GM21717 (cell line): ENCODE measurements at regions not wholly inside any gene's neighbourhood (a gene's known extent, or its start where the extent isn't known, plus 50 kb on each side); places are given as distances from the start of the nearest gene placed in this dataset.
"Not testable (repeated sequence)": the region's sequence is repeated elsewhere in the genome, so short reads cannot be mapped to it uniquely, and the experiment has no call there.

ENCODE experiments used
- ATAC-seq: cut with Tn5 transposase; IDR thresholded peaks from one replicate; pipeline ENCODE4 v1.9.1; 2021; ENCODE audit warnings: mild to moderate bottlenecking, moderate library complexity; ENCODE audit not compliant: unreplicated experiment

DNA sequence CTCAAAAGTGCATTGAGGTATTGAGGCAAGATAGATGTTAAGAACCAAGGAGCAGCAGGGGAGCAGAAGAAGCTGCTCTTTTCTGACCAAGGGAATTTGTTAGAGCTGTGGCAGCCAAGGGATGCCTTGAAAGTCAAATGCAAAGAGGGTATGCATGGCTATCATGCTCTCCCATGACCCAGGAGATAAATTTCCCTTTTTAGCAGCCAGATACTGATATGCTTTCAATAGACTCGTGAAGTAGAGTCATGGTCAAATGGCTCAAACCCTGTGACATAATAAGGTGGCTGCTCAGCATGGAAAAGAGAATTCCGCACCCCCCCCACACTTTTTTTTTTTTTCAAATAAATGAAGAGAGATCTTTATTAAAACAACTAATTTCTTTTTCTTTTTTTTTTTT lies 180.9 kb upstream of the ACTBL2 start:
- ATAC-seq, result no peak

DNA sequence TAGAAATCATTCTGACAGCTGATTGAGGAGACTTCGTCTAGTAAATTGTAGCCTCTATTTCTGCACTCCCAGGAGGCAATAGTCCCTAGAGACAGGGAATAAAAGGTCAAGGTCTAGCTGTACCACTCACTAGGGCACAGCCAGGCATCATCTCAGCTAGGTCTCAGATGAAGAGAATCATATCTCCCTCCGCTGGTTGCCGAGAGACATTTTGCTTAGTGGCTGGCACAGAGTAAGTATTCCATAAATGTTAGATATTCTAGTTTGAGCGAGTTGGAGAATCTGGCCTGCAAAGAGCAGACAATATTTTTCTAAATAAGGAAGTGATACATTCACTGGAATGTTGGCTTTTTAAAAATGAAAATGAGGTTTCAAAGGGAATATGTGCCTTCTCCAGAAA lies 180.4 kb upstream of the ACTBL2 start:
- no peak for ATAC-seq

- no peak for ATAC-seq
Measured at GRCh38 chr5:57659886-57660285, 177.3 kb upstream of the ACTBL2 start.

DNA sequence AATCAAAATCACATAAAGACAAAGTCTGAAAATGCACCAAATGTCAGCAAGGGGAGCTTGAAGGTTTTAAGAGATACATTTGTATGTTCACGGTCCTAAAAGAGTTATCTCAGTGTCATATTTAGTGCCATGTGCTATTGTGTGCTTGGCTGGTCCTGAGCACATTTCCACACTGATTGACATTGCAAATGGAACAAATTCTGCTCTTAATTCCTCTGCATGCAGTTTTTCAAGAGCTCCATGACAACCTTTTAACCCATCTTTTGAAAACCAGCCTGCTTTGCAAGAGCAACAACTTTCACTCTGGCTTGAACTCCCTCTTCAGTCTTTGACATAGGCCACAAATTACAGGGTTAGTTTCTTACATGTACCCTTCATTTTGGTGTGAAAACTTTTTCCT lies 175.4 kb upstream of the ACTBL2 start:
- no peak for ATAC-seq

DNA sequence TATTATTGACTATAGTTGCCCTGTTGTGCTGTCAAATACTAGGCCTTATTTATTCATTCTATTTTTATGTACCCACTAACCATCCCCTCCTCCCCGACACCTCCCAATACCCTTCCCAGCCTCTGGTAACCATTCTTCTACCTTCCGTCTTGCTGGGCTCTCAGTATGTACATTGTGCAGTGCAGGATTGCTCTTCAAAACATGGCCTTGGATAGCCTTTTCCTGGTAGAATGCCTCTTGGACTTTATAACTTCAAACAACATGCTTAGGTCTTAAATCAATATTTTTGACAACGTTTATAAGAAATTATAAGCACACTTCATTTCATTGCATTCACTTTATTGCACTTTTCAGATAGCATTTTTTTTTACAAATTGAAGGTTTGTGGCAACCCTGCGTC lies 172.6 kb upstream of the ACTBL2 start:
- ATAC-seq, result no peak

DNA sequence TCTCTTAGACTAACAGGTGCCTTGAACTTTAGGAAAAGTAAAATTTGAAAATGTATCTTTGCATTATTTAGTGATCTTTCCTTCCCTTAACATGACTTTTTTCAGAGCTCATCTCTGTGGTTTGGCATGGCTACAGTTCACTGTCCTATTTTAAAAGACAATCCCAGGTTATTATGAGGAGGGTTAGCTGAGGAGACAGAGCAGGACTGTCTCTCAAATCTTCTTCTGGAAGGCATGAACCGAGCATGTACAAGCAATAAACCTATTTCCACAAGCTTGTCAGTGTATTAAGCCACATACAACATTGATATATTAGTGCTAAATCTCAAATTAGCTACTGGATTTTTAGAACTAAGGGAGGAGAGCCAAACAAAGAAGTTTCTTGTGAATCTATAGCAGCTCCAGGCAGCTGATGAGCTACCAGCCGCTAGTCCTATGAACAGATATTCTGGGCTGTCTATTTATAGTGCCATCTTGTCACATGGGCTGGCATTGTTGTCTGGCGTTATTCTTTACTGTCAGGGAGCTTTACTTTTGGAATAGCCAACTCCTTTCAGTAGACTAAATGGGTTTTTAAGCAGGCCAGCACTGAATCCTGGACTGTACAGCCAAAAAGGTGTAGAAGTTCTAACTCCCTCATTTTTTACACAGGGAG lies 171.2 kb upstream of the ACTBL2 start:
- no peak for ATAC-seq

DNA sequence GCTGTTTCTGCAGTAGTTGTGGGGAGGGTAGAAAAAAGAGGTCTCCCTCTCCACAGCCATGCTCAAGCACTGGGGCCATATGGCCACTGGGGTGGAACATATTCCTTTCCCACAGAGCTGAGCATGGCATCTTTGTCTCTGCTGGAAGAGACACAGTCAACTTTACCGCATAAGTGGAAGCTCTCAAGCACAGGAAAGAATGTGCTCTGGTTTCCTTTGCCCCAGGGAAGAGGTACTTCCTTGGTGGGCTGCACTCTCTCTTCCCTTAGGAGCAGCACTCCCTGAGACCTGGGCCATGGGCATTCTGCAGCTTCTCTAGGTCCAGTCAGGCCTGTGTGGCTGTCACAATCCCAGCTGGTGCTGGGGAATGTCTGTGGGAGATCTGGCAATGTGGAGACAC lies 168.5 kb upstream of the ACTBL2 start:
- ATAC-seq, result no peak

DNA sequence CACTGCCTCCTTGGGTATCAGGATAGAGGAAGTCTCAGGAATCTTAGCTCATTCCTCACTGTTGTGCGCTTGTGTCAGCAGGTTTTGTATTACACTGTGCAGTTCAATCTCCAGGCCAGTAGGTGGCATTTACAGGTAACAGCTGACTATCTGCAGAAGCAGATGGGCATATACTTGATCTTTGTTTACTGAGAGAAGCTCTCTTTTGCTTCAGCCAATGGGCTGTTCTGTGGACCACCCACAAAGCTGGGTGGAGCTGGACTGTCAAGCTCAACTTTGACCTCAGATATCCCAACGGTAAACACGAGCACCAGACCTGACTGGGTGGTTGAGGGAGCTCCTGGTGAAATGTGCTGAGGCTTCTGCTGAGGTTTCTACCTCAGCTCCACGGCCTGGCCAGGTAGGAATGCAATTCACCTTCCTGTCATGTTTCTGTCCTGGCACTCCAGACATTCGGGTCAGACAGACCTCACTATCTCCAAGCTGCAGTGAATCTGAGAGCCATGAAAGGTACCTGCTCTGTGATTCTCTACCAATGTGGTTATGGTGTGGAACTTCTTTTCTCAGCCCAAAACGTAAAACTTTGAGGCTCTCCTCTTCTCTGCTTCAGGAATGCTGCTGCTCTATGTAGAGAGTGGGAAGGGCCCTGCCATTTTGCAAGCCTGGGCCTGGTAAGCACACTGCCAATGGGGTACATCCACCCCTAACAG lies 167.9 kb upstream of the ACTBL2 start:
- peak; percentile 92 for ATAC-seq

- ATAC-seq, result no peak
Measured at GRCh38 chr5:57642698-57643097, 160.1 kb upstream of the ACTBL2 start.

GRCh38 chr5:57642066-57642465 lies 159.5 kb upstream of the ACTBL2 start:
- no peak for ATAC-seq

- no peak for ATAC-seq
Measured at GRCh38 chr5:57635146-57635777, 152.7 kb upstream of the ACTBL2 start.

DNA sequence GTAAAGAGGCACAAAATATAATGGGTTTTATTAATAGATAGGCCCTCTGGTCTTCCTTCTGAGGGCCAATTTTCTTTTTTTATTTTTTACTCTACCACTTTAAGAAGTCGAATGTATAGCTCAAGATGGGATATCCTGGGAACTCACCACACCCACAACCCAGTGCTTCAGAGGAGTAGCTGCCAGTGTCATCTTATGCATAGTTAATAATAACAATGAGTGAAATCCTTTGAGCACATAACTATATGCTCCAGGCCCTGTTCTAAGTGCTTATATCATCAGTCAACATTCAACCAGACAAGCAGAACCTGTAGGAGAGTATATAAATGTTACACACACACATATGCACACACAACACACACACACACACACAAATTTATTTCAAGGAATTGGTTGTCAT lies 150.3 kb upstream of the ACTBL2 start:
- no peak for ATAC-seq

- ATAC-seq, result not testable (repeated sequence)
Measured at GRCh38 chr5:57631139-57631538, 148.5 kb upstream of the ACTBL2 start.

DNA sequence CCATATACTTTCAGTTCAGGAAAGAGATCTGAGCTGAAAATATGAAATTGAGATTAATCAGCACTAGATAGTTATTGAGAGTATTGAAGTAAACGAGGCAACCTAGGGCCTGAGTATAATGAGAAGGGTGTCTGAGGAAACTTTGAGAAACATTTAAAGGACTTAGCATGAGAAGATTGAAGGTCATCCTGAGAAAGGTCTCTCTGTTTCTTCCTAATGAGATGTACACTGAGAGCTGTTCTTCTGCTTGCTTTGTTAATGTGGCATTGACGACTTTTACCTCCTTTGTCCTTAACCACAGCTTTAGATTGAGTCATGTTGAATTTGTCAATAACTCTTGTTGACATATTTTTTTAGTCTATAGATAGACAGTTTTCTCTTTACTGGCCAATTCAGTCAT lies 145.1 kb upstream of the ACTBL2 start:
- ATAC-seq, result no peak

- no peak for ATAC-seq
Measured at GRCh38 chr5:57626703-57627102, 144.1 kb upstream of the ACTBL2 start.

GRCh38 chr5:57621624-57622023 lies 139.0 kb upstream of the ACTBL2 start:
- no peak for ATAC-seq

- ATAC-seq, result no peak
Measured at GRCh38 chr5:57618767-57619381, 136.3 kb upstream of the ACTBL2 start.

DNA sequence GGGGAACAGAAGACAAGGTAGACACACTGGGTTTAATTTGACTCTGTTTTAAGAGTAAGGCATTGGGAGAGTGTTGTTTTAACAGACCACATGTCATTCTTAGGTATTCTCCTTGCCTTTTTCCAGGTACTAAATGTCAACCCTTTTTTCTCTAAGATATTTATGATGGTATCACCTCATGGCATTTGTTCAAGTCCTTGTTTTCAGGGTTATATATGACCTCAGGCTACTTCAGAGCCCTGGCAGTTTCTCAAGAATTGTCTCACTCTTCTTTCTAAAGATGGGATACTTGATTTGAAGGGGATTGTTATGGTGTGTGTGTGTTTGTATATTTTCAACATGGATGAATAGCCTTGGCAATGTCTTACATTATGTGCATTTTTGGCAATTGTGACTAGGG lies 131.1 kb upstream of the ACTBL2 start:
- ATAC-seq, result no peak

DNA sequence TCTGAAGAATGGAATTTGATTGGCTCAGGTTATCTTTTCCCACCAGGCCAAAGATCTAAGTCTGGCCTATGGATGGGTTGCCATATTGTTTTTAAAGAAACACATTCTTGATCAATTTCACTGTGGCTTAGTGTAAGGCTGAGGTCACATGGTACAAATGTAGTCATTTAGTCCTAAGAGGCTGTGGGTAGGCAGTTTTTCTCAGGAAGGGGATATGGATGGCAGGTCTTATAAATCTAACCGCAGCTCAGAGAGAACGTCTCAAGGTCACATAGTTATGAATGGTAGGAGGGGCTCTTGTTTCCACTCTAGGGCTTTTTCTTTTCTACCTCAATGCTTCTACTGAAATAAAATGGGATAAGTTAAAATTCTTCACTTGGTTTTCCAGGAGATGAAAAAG lies 128.6 kb upstream of the ACTBL2 start:
- no peak for ATAC-seq

DNA sequence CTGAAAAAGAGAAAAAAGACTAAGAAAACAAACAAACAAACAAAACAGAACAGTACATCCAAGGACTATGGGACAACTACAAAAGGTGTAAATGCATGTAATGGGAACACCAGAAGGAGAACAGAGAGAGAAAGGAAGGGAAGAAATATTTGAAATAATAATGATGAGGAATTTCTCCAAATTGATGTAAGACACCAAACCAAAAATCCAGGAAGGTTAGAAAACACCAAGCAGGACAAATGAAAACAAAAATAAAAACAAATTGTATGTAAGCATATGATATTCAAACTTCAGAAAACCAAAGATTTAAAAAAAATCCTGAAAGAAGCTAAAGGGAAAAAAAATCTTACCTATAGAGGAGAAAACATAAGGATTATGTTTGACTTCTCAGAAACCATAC lies 125.9 kb upstream of the ACTBL2 start:
- ATAC-seq, result no peak

- ATAC-seq, result no peak
Measured at GRCh38 chr5:57601996-57602395, 119.4 kb upstream of the ACTBL2 start.

GRCh38 chr5:57600321-57600720 lies 117.7 kb upstream of the ACTBL2 start:
- ATAC-seq, result no peak
